Neuronal stem cell (in vitro differentiated cells): ENCODE measurements at regions not wholly inside any gene's neighbourhood (a gene's known extent, or its start where the extent isn't known, plus 50 kb on each side); places are given as distances from the start of the nearest gene placed in this dataset.

Experiments used
- DNase-seq: peaks from one replicate; pipeline ENCODE4 v3.0.0-alpha.2; 2013; ENCODE audit warnings: low spot score
- H2AFZ ChIP-seq: one replicate; pipeline ENCODE4 v1.6.1; 2013; ENCODE audit warnings: mild to moderate bottlenecking, low read length, inconsistent platforms
- H2AK5ac ChIP-seq: 2 replicates; pipeline ENCODE4 v1.6.1; 2013; ENCODE audit warnings: low read depth, mild to moderate bottlenecking, inconsistent platforms, low read length, moderate library complexity, mixed read lengths
- H2BK120ac ChIP-seq: 2 replicates; pipeline ENCODE4 v1.6.1; 2013; ENCODE audit warnings: low read depth, mild to moderate bottlenecking, inconsistent platforms, low read length, moderate library complexity, mixed read lengths
- H2BK12ac ChIP-seq: one replicate; pipeline ENCODE4 v1.6.1; 2013; ENCODE audit warnings: low read length, inconsistent platforms
- H2BK15ac ChIP-seq: 2 replicates; pipeline ENCODE4 v1.6.1; 2013; ENCODE audit warnings: mild to moderate bottlenecking, low read length, inconsistent platforms, mixed read lengths
- H2BK5ac ChIP-seq: one replicate; pipeline ENCODE4 v1.6.1; 2013; ENCODE audit warnings: inconsistent platforms, mild to moderate bottlenecking, low read length, moderate library complexity
- H3K14ac ChIP-seq: one replicate; pipeline ENCODE4 v1.6.1; 2013; ENCODE audit warnings: low read length, inconsistent platforms
- H3K18ac ChIP-seq: 2 replicates; pipeline ENCODE4 v1.6.1; 2013; ENCODE audit warnings: low read length, inconsistent platforms
- H3K23ac ChIP-seq: 2 replicates; pipeline ENCODE4 v1.6.1; 2013; ENCODE audit warnings: low read depth, mild to moderate bottlenecking, mixed read lengths, low read length, inconsistent platforms; ENCODE audit not compliant: poor library complexity
- H3K27ac ChIP-seq: replicated peaks from 3 replicates; pipeline ENCODE4 v1.5.1; 2013; ENCODE audit warnings: low read length, inconsistent platforms
- H3K27me3 ChIP-seq, 3 experiments: 2 replicates each; pipeline ENCODE4 v1.6.1; 2013; ENCODE audit warnings: low read length in 3 of 3, mild to moderate bottlenecking in 2 of 3, inconsistent platforms in 1 of 3, low read depth in 1 of 3, mixed read lengths in 1 of 3, moderate library complexity in 1 of 3; ENCODE audit not compliant: control insufficient read depth in 3 of 3, insufficient read depth in 3 of 3
- H3K36me3 ChIP-seq, 2 donors: replicated peaks in 1 of 2; 2 replicates each; pipeline ENCODE4 v1.6.1; 2013; ENCODE audit warnings: low read length in 2 of 2; ENCODE audit not compliant: control insufficient read depth in 2 of 2, insufficient read depth in 2 of 2
- H3K4ac ChIP-seq: 2 replicates; pipeline ENCODE4 v1.6.1; 2013; ENCODE audit warnings: inconsistent platforms, mild to moderate bottlenecking, low read length, moderate library complexity
- H3K4me1 ChIP-seq, 2 donors: 1 replicate in 1 of 2; 2 replicates in 1 of 2; pipeline ENCODE4 v1.6.1; 2013; ENCODE audit warnings: low read length in 2 of 2, low read depth in 1 of 2; ENCODE audit not compliant: control insufficient read depth in 2 of 2, insufficient read depth in 1 of 2
- H3K4me2 ChIP-seq: one replicate; pipeline ENCODE4 v1.6.1; 2013; ENCODE audit warnings: mild to moderate bottlenecking, low read length, inconsistent platforms; ENCODE audit not compliant: insufficient read depth, poor library complexity, severe bottlenecking
- H3K4me3 ChIP-seq, 2 donors: 2 replicates each; pipeline ENCODE4 v1.5.1; 2013; ENCODE audit warnings: low read length in 2 of 2, mild to moderate bottlenecking in 2 of 2, inconsistent platforms in 1 of 2, moderate library complexity in 1 of 2
- H3K79me1 ChIP-seq: one replicate; pipeline ENCODE4 v1.6.1; 2013; ENCODE audit warnings: low read depth, mild to moderate bottlenecking, inconsistent platforms, low read length, moderate library complexity
- H3K9ac ChIP-seq: one replicate; pipeline ENCODE4 v1.6.1; 2013; ENCODE audit warnings: mild to moderate bottlenecking, low read depth, low read length, inconsistent platforms; ENCODE audit not compliant: poor library complexity
- H3K9me3 ChIP-seq, 2 donors: replicated peaks in 1 of 2; 2 replicates each; pipeline versions ENCODE3 to v1.6.1; 2013; ENCODE audit warnings: low read length in 2 of 2, mild to moderate bottlenecking in 2 of 2, inconsistent platforms in 1 of 2, low read depth in 1 of 2, mixed read lengths in 1 of 2, moderate library complexity in 1 of 2; ENCODE audit not compliant: control insufficient read depth in 2 of 2, insufficient read depth in 1 of 2
- H4K8ac ChIP-seq: one replicate; pipeline ENCODE4 v1.6.1; 2013; ENCODE audit warnings: low read depth, mild to moderate bottlenecking, inconsistent platforms, low read length, moderate library complexity
- H4K91ac ChIP-seq: one replicate; pipeline ENCODE4 v1.6.1; 2013; ENCODE audit warnings: low read length, low read depth, mild to moderate bottlenecking, inconsistent platforms; ENCODE audit not compliant: poor library complexity
- WGBS, 2 donors: extraction: QIAGEN DNeasy Blood & Tissue Kit; methylation state at CpG; one replicate each; pipeline ENCODE4 v1.1.7; 2013; ENCODE audit warnings: missing lambda C conversion rate in 2 of 2, mixed read lengths in 1 of 2; ENCODE audit not compliant: insufficient read length in 2 of 2, insufficient replicate concordance in 1 of 2; ENCODE audit errors: extremely low coverage in 2 of 2; 5-methylcytosine and 5-hydroxymethylcytosine counted together

DNA sequence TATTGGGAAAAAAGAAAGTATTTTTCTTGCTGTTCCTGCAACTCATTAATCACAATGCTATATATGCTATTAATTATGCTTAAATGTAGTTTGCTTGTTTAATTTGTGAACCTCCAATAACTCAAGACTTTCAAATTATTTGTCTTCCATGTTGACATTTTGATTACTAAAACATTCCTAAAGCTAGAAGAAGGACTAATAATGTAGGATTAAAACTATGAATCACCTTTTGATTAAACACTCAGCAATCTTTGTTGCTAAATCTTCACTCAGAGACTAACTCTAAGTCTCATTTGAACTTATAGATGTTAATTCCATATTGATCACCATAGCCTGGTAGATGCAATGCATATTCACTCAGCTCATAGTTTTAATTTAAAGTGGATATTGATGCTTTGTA, 524.6 kb upstream of the ZEB2 start:
- no peaks in the 10 kb centered on the region for H3K9me3 ChIP-seq
- peaks cover 0 to under 1% of the 10 kb centered on the region in 2 donors for H3K4me1 ChIP-seq
- H3K4me3 ChIP-seq, result no peak overlapping the region
- no peaks in the 10 kb centered on the region for H3K36me3 ChIP-seq
- no peak overlapping the region for H2BK5ac ChIP-seq
- no peak overlapping the region for H4K91ac ChIP-seq
- H3K14ac ChIP-seq, result no peak overlapping the region
- no peaks in the 10 kb centered on the region for H3K27me3 ChIP-seq
- no peak overlapping the region for H2AK5ac ChIP-seq
- no peak overlapping the region for H2AFZ ChIP-seq
- no peak overlapping the region for H2BK12ac ChIP-seq
- no peak overlapping the region for H4K8ac ChIP-seq
- no peak overlapping the region for H3K27ac ChIP-seq
- H3K9ac ChIP-seq, result no peak overlapping the region
- H3K23ac ChIP-seq, result no peak overlapping the region
- no peak overlapping the region for H2BK120ac ChIP-seq
- no peak overlapping the region for H3K4ac ChIP-seq
- DNase-seq, result no peak
- H3K4me2 ChIP-seq, result no peak overlapping the region
- H3K18ac ChIP-seq, result no peak overlapping the region
- no peak overlapping the region for H2BK15ac ChIP-seq
- no peaks in the 10 kb centered on the region for H3K79me1 ChIP-seq

DNA sequence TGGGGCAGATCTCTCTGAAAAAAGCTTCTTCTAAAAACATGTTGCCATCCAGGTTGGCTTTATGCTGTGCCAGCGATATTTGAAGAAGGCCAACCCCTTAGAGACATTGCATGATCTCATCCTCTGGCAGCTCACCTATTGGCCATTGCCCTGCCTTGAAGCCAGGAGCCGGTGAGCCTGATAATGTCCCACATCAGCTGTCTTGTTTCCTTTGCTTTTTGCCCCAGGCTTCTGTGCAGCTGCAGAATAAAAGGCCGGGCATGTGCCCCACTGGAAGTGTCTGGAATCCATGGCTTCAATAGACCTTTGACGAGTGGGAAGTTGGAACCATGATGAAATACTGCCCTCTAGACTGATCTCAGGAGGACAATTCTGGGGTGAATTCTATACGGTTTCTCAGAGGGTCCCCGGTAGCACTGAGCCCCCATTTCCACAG, 523.5 kb upstream of the ZEB2 start:
- H2BK12ac ChIP-seq, result no peak overlapping the region
- no CpG with 5 or more reads among the region's 6 CpGs for whole genome bisulfite sequencing, 2 donors
- H3K9ac ChIP-seq, result no peak overlapping the region
- H2BK5ac ChIP-seq, result no peak overlapping the region
- no peak for DNase-seq
- H3K9me3 ChIP-seq, result no peaks in the 10 kb centered on the region
- no peak overlapping the region for H3K4me3 ChIP-seq
- H3K27ac ChIP-seq, result no peak overlapping the region
- no peak overlapping the region for H4K91ac ChIP-seq
- H2AK5ac ChIP-seq, result no peak overlapping the region
- H4K8ac ChIP-seq, result no peak overlapping the region
- no peaks in the 10 kb centered on the region for H3K4me1 ChIP-seq
- no peaks in the 10 kb centered on the region for H3K79me1 ChIP-seq
- H2BK120ac ChIP-seq, result no peak overlapping the region
- H3K36me3 ChIP-seq, result no peaks in the 10 kb centered on the region
- H2BK15ac ChIP-seq, result no peak overlapping the region
- H3K14ac ChIP-seq, result no peak overlapping the region
- H2AFZ ChIP-seq, result no peak overlapping the region
- no peak overlapping the region for H3K23ac ChIP-seq
- H3K4ac ChIP-seq, result no peak overlapping the region
- H3K18ac ChIP-seq, result no peak overlapping the region
- H3K27me3 ChIP-seq, result no peaks in the 10 kb centered on the region
- H3K4me2 ChIP-seq, result no peak overlapping the region

DNA sequence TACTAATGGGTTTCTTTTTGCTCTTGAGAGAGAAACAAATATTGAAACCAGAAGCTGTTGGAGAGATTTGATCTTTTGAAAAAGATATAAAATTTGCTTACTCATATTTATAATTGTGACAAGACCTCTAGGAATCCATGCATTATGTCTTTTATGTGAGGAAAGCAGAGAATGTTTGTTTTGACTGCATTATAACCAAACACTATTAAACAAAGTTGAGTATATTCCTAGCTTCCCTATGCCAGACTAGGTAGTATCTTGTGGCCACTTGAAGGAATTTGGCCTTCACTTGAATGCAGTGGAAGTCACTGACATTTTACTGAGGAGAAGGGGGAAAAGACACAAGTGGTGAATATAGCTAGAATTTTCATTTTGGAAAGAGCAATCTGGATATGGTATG, 521.8 kb upstream of the ZEB2 start:
- no peak overlapping the region for H3K4ac ChIP-seq
- H3K18ac ChIP-seq, result no peak overlapping the region
- no peaks in the 10 kb centered on the region for H3K79me1 ChIP-seq
- H3K4me3 ChIP-seq, result no peak overlapping the region
- no peaks in the 10 kb centered on the region for H3K4me1 ChIP-seq
- no peak overlapping the region for H3K4me2 ChIP-seq
- no peak overlapping the region for H4K91ac ChIP-seq
- H2BK120ac ChIP-seq, result no peak overlapping the region
- H3K9ac ChIP-seq, result no peak overlapping the region
- no peak overlapping the region for H3K23ac ChIP-seq
- H3K27ac ChIP-seq, result no peak overlapping the region
- H2AFZ ChIP-seq, result no peak overlapping the region
- no peak overlapping the region for H2BK15ac ChIP-seq
- H2BK5ac ChIP-seq, result no peak overlapping the region
- no peaks in the 10 kb centered on the region for H3K27me3 ChIP-seq
- no peak overlapping the region for H2BK12ac ChIP-seq
- no peaks in the 10 kb centered on the region for H3K36me3 ChIP-seq
- no peak overlapping the region for H2AK5ac ChIP-seq
- no peak for DNase-seq
- H3K9me3 ChIP-seq, result no peaks in the 10 kb centered on the region
- no peak overlapping the region for H4K8ac ChIP-seq
- H3K14ac ChIP-seq, result no peak overlapping the region

DNA sequence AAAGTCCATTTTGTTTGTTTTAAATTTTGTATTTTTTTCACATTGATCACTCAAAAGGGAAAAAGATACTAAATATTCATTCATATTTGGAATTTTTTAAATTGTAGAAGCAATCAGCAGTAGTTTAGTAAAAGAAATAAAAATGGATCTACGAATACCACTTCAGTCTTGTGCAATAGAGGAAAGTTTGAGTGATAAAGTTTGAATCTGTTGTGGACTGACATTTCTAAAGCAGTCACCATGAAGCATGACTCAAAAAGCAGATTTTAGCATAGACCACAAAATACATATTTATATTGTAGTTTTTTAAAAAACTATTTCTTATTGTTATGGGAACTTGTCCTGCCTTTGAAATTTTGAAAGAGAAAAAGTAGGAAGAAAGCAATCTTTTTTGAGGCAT, 520.5 kb upstream of the ZEB2 start:
- Histone ChIP-seq H2BK15ac (no peak overlapping the region), H2BK120ac (no peak overlapping the region), H2AK5ac (no peak overlapping the region), H2AFZ (no peak overlapping the region), H2BK5ac (no peak overlapping the region), H4K8ac (no peak overlapping the region), H3K79me1 (no peaks in the 10 kb centered on the region), H2BK12ac (no peak overlapping the region), H3K4me3 (no peak overlapping the region), H3K4me1 (no peaks in the 10 kb centered on the region), H3K27me3 (no peaks in the 10 kb centered on the region), H3K4me2 (no peak overlapping the region), H3K9me3 (no peaks in the 10 kb centered on the region), H3K4ac (no peak overlapping the region), H3K36me3 (no peaks in the 10 kb centered on the region), H3K18ac (no peak overlapping the region), H3K9ac (no peak overlapping the region), H3K23ac (no peak overlapping the region), H3K27ac (no peak overlapping the region), H3K14ac (no peak overlapping the region), H4K91ac (no peak overlapping the region)
- DNase-seq, result no peak
- no CpG with 5 or more reads among the region's 1 CpG for WGBS, 2 donors
